ENCODE measurements at regions not wholly inside any gene's neighbourhood (a gene's known extent, or its start where the extent isn't known, plus 50 kb on each side); places are given as distances from the start of the nearest gene placed in this dataset.
"Not testable (repeated sequence)": the region's sequence is repeated elsewhere in the genome, so short reads cannot be mapped to it uniquely, and the experiment has no call there.

DNA sequence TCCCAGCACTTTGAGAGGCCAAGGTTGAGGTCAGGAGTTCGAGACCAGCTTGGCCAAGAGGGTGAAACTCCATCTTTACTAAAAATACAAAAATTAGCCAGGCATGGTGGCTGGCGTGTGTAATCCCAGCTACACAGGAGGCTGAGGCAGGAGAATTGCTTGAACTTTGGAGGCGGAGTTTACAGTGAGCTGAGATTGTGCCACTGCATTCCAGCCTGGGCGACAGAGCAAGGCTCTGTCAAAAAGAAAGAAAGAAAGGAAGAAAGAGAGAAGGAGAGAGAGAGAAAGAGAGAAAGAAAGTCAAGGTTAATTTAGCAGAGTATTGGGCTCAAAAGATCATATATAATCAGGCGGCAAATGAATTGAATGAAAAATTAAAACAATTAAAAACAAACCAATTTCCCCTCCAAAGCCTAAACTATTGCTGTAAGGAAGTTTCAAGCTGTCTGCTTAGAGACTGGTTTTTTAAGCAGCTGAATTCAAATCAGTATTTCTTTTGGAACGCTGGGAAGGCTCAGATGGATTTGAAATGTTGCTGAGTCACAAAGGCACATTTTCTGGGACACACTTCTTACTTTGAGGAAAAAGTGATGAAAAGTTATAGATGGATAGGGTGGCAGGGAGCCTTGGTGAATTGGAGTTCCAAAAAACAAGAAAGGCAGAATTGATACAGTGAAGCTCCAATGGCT, 81.3 kb upstream of the BHLHE40 start:
- DNase-seq (ENCODE audit: low read depth): no peak

DNA sequence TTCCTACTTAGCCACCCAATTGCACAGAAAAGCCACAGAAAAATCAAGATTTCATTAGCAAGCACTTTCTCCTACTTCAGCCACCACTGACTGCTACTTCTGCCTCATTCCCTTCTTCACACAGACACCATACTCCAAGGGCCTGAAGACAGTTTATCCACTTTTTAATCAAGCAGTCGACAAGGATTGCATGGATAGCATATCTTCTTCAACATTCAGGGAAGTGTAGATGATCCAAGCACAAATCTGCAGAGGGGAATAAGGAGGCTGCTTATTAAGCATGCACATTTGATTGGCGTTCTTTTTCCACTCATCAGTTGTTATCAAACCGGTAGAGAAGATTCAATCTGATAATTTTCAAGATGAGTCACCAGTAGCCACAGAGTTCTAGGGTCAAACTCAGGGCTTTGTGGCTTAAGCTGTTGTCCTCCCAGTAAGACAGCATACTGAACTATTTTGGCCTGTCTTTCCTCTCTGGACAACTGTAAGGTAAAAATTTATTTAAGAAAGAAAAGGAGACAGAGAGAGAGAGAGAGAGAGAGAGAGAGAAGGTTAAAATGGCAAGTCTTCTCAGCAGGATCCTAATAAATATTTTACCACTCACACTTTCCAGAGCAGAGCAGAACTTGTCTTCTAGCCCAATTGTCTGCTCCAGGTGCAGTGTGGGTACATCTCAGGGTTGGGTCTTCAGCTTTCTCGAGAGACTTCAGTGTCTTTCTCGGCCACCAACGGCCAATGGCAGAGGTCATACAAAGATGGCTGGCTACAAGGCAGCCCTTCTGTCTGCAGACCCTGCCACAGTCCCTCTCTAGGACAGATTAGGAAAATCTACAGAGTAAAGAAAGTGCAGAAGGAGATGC, 80.6 kb upstream of the BHLHE40 start:
- DNase-seq (ENCODE audit: low read depth): peak; percentile 30

DNA sequence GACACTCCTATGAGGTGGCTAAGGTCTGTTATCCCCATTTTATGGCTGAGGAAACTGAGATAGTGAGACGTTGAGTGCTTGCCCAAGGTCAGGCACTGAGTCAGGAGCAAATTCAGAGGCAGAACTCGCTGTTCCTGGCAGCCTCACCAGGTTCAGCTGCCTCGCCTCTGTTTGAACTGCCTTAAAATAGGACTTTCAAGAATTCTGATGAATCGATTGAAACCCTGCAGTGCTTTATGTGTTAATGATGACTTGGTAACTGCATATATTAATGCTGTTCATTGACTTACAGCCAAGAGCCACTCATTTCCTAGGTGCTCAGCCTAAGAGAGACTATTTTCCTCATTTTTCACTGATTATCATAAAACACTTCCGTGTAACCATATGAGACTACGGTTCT, 79.5 kb upstream of the BHLHE40 start:
- DNase-seq (ENCODE audit: low read depth): no peak

- DNase-seq (ENCODE audit: low read depth): no peak
Observed at GRCh38 chr3:4900298-4900697, 78.9 kb upstream of the BHLHE40 start.

DNA sequence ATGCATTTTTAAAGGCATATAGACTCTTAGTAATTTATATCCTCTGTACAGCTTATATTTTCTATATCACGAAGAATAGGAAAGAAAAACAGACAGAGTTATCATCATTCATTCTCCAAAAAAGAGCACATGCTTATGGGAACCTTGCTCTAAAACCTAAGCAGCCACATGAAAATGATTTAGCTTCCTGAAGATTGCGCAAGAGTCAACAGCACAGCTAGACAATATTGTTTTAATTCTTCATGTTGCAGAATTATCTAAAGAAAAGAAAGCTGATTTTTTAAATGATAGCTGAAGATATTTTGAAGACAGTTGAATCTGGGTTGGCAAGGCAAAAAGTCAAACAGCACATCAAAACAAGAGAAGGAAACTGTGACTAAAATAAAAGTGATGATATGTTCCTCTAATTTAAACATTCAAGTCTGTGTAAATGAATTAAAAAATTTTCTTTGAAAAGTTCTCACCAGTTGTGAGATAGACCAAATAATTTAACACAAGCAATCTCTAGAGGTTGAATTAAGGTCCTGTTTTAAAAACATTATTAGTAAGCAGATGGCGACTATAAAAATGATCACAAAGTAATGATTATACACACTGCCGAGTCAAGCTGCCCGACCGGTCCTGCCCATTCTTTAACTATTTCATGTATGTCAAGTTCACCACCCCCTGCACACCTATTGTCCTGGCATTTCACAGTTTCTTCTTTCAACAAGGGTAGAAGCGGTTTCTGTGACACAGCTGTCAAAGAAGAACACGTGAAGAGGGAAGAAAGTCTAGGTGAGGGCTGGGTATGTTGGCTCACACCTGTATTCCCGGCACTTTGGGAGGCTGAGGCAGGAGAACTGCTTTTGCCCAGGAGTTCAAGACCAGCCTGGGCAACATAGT, 74.2 kb upstream of the BHLHE40 start:
- no peak for DNase-seq (ENCODE audit: low read depth)

GRCh38 chr3:4906107-4906621, 73.1 kb upstream of the BHLHE40 start:
- DNase-seq (ENCODE audit: low read depth): peak; percentile 73

- no peak for DNase-seq (ENCODE audit: low read depth)
Observed at GRCh38 chr3:4907050-4907449, 72.2 kb upstream of the BHLHE40 start.

GRCh38 chr3:4907643-4908432, 71.4 kb upstream of the BHLHE40 start:
- no peak for DNase-seq (ENCODE audit: low read depth)

DNA sequence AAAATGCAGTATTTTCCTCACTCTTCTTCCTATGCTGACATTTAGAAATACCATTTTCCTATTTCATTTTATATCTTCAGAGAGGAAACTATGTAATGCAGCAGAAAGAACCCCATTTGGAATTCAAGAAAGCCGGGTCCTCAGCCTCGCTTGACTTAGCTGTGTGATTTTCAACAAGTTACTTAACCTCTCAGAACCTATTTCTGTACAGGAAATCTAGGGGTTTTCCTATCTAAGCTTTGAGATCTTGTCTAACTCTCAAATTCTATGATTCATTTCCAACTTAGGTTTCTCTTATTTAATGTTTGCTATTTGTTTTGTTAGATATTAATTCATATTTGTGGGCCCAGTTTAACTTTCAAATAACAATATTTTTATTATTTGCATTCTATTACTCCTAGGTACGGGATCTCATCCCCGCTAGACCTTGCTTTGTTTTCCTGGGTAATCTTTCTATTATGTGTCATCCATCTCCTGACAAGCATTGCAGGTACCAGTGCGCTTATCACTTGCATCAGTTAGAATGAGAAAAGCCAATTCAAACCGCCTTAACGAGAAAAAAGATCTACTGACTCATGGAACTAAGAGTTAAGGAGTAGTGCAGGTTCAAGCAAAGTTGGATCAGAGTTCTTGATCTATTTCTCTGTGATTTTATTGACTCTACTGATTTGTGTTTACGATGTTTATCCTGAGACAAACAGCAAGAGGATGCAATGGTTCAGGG, 70.6 kb upstream of the BHLHE40 start:
- DNase-seq (ENCODE audit: low read depth): no peak

DNA sequence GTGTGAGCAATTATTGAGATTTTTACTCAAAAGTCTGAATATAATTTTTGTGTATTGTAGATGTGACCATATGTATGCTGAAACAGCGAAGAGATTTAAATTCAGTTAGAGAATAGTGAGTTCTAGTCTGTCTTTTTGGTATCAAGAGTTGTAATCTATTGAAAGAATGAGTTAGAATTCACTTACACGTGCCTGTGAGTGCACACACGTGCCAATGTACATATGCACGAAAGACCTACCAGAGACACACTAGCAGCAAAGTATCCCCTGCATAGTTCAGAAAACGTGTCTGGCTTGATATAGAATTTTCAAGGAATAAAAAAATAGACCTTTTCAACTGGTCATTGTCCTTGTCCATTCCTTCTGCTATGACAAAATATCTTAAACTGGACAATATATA, 64.8 kb upstream of the BHLHE40 start:
- DNase-seq (ENCODE audit: low read depth): no peak

DNA sequence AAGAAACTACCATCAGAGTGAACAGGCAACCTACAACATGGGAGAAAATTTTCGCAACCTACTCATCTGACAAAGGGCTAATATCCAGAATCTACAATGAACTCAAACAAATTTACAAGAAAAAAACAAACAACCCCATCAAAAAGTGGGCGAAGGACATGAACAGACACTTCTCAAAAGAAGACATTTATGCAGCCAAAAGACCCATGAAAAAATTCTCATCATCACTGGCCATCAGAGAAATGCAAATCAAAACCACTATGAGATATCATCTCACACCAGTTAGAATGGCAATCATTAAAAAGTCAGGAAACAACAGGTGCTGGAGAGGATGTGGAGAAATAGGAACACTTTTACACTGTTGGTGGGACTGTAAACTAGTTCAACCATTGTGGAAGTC, 57.6 kb upstream of the BHLHE40 start:
- not testable (repeated sequence) for DNase-seq (ENCODE audit: low read depth)

DNA sequence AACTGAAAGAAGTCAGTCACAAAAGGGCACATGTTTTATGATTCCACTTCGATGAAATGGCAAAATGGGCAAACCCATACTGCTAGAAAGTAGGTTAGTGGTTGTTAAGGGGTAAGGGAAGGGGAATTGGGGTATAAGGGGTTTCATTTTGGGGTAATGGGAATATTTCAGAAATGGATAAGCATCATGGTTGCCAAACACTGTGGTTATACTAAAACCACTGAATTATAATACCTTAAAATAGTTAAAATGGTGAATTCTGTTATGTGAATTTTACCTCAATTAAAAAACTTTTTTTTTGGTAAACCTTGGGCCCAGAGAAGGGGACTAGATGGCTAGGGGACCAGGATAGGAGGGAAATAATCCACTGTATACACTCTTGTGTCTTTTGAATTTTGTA, 52.3 kb upstream of the BHLHE40 start:
- no peak for DNase-seq (ENCODE audit: low read depth)

- no peak for DNase-seq (ENCODE audit: low read depth)
Observed at GRCh38 chr3:4928277-4928789, 50.9 kb upstream of the BHLHE40 start.

All from HT1080 (cell line).